A549 (cell line): ENCODE measurements at regions not wholly inside any gene's neighbourhood (a gene's known extent, or its start where the extent isn't known, plus 50 kb on each side); places are given as distances from the start of the nearest gene placed in this dataset.

Experiments used
- ATAC-seq, 2 experiments: fragments of 200-7000 bp in 1 of 2; fragments of >200 bp in 1 of 2; cut with Nextera tagmentation in 1 of 2; cut with Tn5 transposase in 1 of 2; 3 replicates each; pipeline versions ENCODE4 v1.8.0 to v1.9.1; 2018 to 2020; ENCODE audit warnings: mild to moderate bottlenecking in 1 of 2, moderate library complexity in 1 of 2
- CTCF ChIA-PET: fragments of 300-600 bp; sonication (Branson Sonifier 250); formaldehyde crosslinking; extraction: SDS; loops from one replicate; lab custom pipeline; 2021; ENCODE audit warnings: antibody characterized with exemption, inconsistent platforms; lab: Yijun Ruan, JAX
- POLR2A ChIA-PET: fragments of 350-600 bp; formaldehyde crosslinking; extraction: SDS; loops from one replicate; lab custom pipeline; 2021; ENCODE audit warnings: antibody characterized with exemption, inconsistent platforms; lab: Yijun Ruan, JAX
- DNase-seq, 2 experiments: peaks; one replicate each; pipeline versions ENCODE4 v3.0.0 to v3.0.0-alpha.2; 2011 to 2016; ENCODE audit warnings: low read depth in 1 of 2, low spot score in 1 of 2
- FAIRE-seq: peaks from 2 replicates; lab custom pipeline; 2011; peaks lifted over from hg19 to GRCh38; lab: Jason Lieb, UNC
- H3K27ac ChIP-seq, 2 experiments: fragments of >200 bp; sonication (Bioruptor Twin); formaldehyde crosslinking; 3 replicates each; pipeline ENCODE4 v1.5.1; 2016 to 2017
- H3K4me1 ChIP-seq: fragments of >200 bp; sonication (Bioruptor Twin); formaldehyde crosslinking; 3 replicates; pipeline ENCODE4 v1.6.1; 2016
- H3K4me2 ChIP-seq: fragments of >200 bp; sonication (Bioruptor Twin); formaldehyde crosslinking; 3 replicates; pipeline ENCODE4 v1.6.1; 2016
- H3K4me3 ChIP-seq: fragments of >200 bp; sonication (Bioruptor Twin); formaldehyde crosslinking; 3 replicates; pipeline ENCODE4 v1.5.1; 2016
- H3K9me3 ChIP-seq: fragments of >200 bp; sonication (Bioruptor Twin); formaldehyde crosslinking; 3 replicates; pipeline ENCODE4 v1.6.1; 2016
- BHLHE40 ChIP-seq: IDR thresholded peaks from 2 replicates; pipeline ENCODE4 v1.6.1; 2012; ENCODE audit warnings: low read depth, low read length, inconsistent platforms
- CBX2 ChIP-seq: fragments of 200-600 bp; sonication (generic); IDR thresholded peaks from 2 replicates; pipeline ENCODE4 v1.6.1; 2016; ENCODE audit warnings: low read depth, mild to moderate bottlenecking, borderline replicate concordance
- CBX8 ChIP-seq: fragments of 200-600 bp; sonication (generic); IDR thresholded peaks from 2 replicates; pipeline ENCODE4 v1.6.1; 2016
- E2F6 ChIP-seq: IDR thresholded peaks from 2 replicates; pipeline ENCODE4 v1.6.1; 2012; ENCODE audit warnings: low read depth, borderline replicate concordance
- EHF ChIP-seq: fragments of 250-450 bp; sonication (Bioruptor Pico); IDR thresholded peaks from 2 replicates; pipeline ENCODE4 v1.5.0; 2020; ENCODE audit warnings: mild to moderate bottlenecking
- EP300 ChIP-seq, 2 experiments: fragments of >200 bp; sonication (Bioruptor Twin); formaldehyde crosslinking; IDR thresholded peaks; 2 replicates in 1 of 2; 3 replicates in 1 of 2; pipeline ENCODE4 v1.6.1; 2016 to 2017
- FOSB ChIP-seq: fragments of 250-450 bp; sonication (Bioruptor Pico); IDR thresholded peaks from 2 replicates; pipeline ENCODE4 v1.5.0; 2020; ENCODE audit warnings: mild to moderate bottlenecking, moderate library complexity
- GATA3 ChIP-seq: IDR thresholded peaks from 2 replicates; pipeline ENCODE4 v1.6.1; 2012; ENCODE audit warnings: borderline replicate concordance
- HEYL ChIP-seq: fragments of 250-450 bp; sonication (Bioruptor Pico); IDR thresholded peaks from 2 replicates; pipeline ENCODE4 v1.8.0; 2021; ENCODE audit warnings: mild to moderate bottlenecking, moderate library complexity
- HOXB5 ChIP-seq: fragments of 250-450 bp; sonication (Bioruptor Pico); IDR thresholded peaks from 2 replicates; pipeline ENCODE4 v1.5.0; 2020; ENCODE audit warnings: mild to moderate bottlenecking, moderate library complexity
- JUN ChIP-seq, 2 experiments: fragments of >200 bp; sonication (Bioruptor Twin); formaldehyde crosslinking; IDR thresholded peaks; 2 replicates in 1 of 2; 3 replicates in 1 of 2; pipeline ENCODE4 v1.6.1; 2016 to 2017
- JUNB ChIP-seq: fragments of >200 bp; sonication (Bioruptor Twin); formaldehyde crosslinking; IDR thresholded peaks from 2 replicates; pipeline ENCODE4 v1.6.1; 2016
- KDM1A ChIP-seq: fragments of 200-600 bp; sonication (generic); IDR thresholded peaks from 2 replicates; pipeline ENCODE4 v1.6.1; 2016; ENCODE audit warnings: low read depth, mild to moderate bottlenecking
- MAFK ChIP-seq: fragments of 450-650 bp; IDR thresholded peaks from 2 replicates; pipeline ENCODE4 v1.6.1; 2014; ENCODE audit not compliant: partially characterized antibody
- MYC ChIP-seq: IDR thresholded peaks from 2 replicates; pipeline ENCODE4 v1.6.1; 2012; ENCODE audit warnings: mild to moderate bottlenecking, inconsistent platforms, low read length, improper control_type of control experiment, borderline replicate concordance
- PHF8 ChIP-seq: fragments of 200-600 bp; sonication (generic); IDR thresholded peaks from 2 replicates; pipeline ENCODE4 v1.6.1; 2016; ENCODE audit warnings: low read depth, mild to moderate bottlenecking, antibody characterized with exemption, moderate library complexity, borderline replicate concordance
- RAD21 ChIP-seq, 2 experiments: fragments of >200 bp in 1 of 2; sonication (Bioruptor Twin) in 1 of 2; formaldehyde crosslinking in 1 of 2; IDR thresholded peaks in 1 of 2; conservative IDR thresholded peaks in 1 of 2; 2 replicates in 1 of 2; 3 replicates in 1 of 2; pipeline ENCODE4 v1.6.1; 2012 to 2018; ENCODE audit warnings: inconsistent platforms in 1 of 2
- RARB ChIP-seq: fragments of 250-450 bp; sonication (Bioruptor Pico); IDR thresholded peaks from 2 replicates; pipeline ENCODE4 v1.8.0; 2021; ENCODE audit warnings: mild to moderate bottlenecking, moderate library complexity
- RCOR1 ChIP-seq: fragments of 150-350 bp; IDR thresholded peaks from 2 replicates; pipeline ENCODE4 v1.6.1; 2014; ENCODE audit warnings: antibody characterized with exemption, low read length, low read depth
- RFX5 ChIP-seq: fragments of 450-650 bp; IDR thresholded peaks from 2 replicates; pipeline ENCODE4 v1.7.1; 2014; ENCODE audit warnings: antibody characterized with exemption, mild to moderate bottlenecking, moderate library complexity
- SMC3 ChIP-seq: fragments of >200 bp; sonication (Bioruptor Twin); formaldehyde crosslinking; IDR thresholded peaks from 3 replicates; pipeline ENCODE4 v1.6.1; 2018; ENCODE audit warnings: inconsistent platforms
- SREBF2 ChIP-seq: fragments of 450-650 bp; IDR thresholded peaks from 2 replicates; pipeline ENCODE4 v1.6.1; 2014; ENCODE audit warnings: mild to moderate bottlenecking, moderate library complexity
- USF2 ChIP-seq: fragments of 450-650 bp; IDR thresholded peaks from 2 replicates; pipeline ENCODE4 v1.6.1; 2014; ENCODE audit warnings: antibody characterized with exemption
- ZC3H11A ChIP-seq: fragments of 450-650 bp; IDR thresholded peaks from 2 replicates; pipeline ENCODE4 v1.6.1; 2014; ENCODE audit warnings: antibody characterized with exemption, mild to moderate bottlenecking
- ZFP36 ChIP-seq: fragments of 450-650 bp; IDR thresholded peaks from 2 replicates; pipeline ENCODE4 v1.6.1; 2014; ENCODE audit warnings: borderline replicate concordance; ENCODE audit not compliant: partially characterized antibody
- WGBS: methylation state at CpG from one replicate; pipeline ENCODE4 v1.1.6; 2017; ENCODE audit errors: missing lambda C conversion rate; 5-methylcytosine and 5-hydroxymethylcytosine counted together
- TF ChIP-seq, protein P1 (sequence below): fragments of 200-600 bp; sonication (generic); IDR thresholded peaks from 2 replicates; pipeline ENCODE4 v1.6.1; 2016; ENCODE audit warnings: antibody characterized with exemption, mild to moderate bottlenecking, moderate library complexity

GRCh38 chr4:41364876-41365275, 108.1 kb downstream of the UCHL1 start:
- DNase-seq (no peak), FAIRE-seq (no peak)
- Histone ChIP-seq H3K4me2 (peak overlapping the region; percentile 94), H3K4me3 (no peak overlapping the region)
- POLR2A ChIA-PET: no interaction called here
- TF ChIP-seq GATA3: no peak
- TF ChIP-seq MYC: no peak
- TF ChIP-seq ZFP36: no peak
- TF ChIP-seq JUN (IDR thresholded peaks at IDR 0.05): no peak
- TF ChIP-seq BHLHE40: no peak
- TF ChIP-seq RFX5: no peak
- TF ChIP-seq, protein P1, sequence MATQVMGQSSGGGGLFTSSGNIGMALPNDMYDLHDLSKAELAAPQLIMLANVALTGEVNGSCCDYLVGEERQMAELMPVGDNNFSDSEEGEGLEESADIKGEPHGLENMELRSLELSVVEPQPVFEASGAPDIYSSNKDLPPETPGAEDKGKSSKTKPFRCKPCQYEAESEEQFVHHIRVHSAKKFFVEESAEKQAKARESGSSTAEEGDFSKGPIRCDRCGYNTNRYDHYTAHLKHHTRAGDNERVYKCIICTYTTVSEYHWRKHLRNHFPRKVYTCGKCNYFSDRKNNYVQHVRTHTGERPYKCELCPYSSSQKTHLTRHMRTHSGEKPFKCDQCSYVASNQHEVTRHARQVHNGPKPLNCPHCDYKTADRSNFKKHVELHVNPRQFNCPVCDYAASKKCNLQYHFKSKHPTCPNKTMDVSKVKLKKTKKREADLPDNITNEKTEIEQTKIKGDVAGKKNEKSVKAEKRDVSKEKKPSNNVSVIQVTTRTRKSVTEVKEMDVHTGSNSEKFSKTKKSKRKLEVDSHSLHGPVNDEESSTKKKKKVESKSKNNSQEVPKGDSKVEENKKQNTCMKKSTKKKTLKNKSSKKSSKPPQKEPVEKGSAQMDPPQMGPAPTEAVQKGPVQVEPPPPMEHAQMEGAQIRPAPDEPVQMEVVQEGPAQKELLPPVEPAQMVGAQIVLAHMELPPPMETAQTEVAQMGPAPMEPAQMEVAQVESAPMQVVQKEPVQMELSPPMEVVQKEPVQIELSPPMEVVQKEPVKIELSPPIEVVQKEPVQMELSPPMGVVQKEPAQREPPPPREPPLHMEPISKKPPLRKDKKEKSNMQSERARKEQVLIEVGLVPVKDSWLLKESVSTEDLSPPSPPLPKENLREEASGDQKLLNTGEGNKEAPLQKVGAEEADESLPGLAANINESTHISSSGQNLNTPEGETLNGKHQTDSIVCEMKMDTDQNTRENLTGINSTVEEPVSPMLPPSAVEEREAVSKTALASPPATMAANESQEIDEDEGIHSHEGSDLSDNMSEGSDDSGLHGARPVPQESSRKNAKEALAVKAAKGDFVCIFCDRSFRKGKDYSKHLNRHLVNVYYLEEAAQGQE: no peak
- TF ChIP-seq CBX8: no peak
- TF ChIP-seq EP300 (IDR thresholded peaks at IDR 0.05): no peak
- no peak for TF ChIP-seq SREBF2
- TF ChIP-seq, all 56 proteins: peak for 0
- Histone ChIP-seq H3K9me3 (no peaks in the 10 kb centered on the region), H3K27ac (peak overlapping the region; percentile 51 to 96; a peak in 1 of 6 replicates), H3K4me1 (peaks cover 62% of the 10 kb centered on the region)
- no peak for ATAC-seq
- CTCF ChIA-PET: no interaction called here
- WGBS: 88% methylated on average over 3 of the region's 3 CpGs

GRCh38 chr4:41365681-41366080, 109.0 kb downstream of the UCHL1 start:
- ChIA-PET CTCF (no interaction called here), POLR2A (no interaction called here)
- peaks cover 65% of the 10 kb centered on the region for H3K4me1 ChIP-seq
- FAIRE-seq (no peak), DNase-seq (no peak), ATAC-seq (no peak)
- H3K4me3 ChIP-seq: no peak overlapping the region
- peak overlapping the region; percentile 94; the same call in 1 of the 3 replicates for H3K4me2 ChIP-seq
- H3K27ac ChIP-seq: peak overlapping the region in 1 of 2 experiments; percentile 37; a peak in 2 of 6 replicates
- TF ChIP-seq EP300 (IDR thresholded peaks at IDR 0.05) (no peak), SREBF2 (no peak), EHF (CRISPR knock-in tag) (no peak)
- WGBS: 94% methylated on average over 4 of the region's 4 CpGs
- no peaks in the 10 kb centered on the region for H3K9me3 ChIP-seq

- peaks cover 68% of the 10 kb centered on the region for H3K4me1 ChIP-seq
- FAIRE-seq (no peak), ATAC-seq (no peak), DNase-seq (no peak)
- TF ChIP-seq MAFK (peak; percentile 57), SMC3 (no peak)
- no peak overlapping the region for H3K4me3 ChIP-seq
- 70% methylated on average over 4 of the region's 4 CpGs for WGBS
- H3K27ac ChIP-seq: 0 out of 6 replicates have a peak overlapping the region, but pooled peaks of 1 of the 2 experiments have one; percentile 23
- no peak overlapping the region for H3K4me2 ChIP-seq
- POLR2A ChIA-PET: no interaction called here
- no peaks in the 10 kb centered on the region for H3K9me3 ChIP-seq
- CTCF ChIA-PET: interaction anchor here (1.4 to 1.7 kb wide), 2 partner anchors 8 to 295 kb away, joined by 4 to 5 read pairs; no protein-coding TSS in a partner anchor
Observed at GRCh38 chr4:41366911-41367517, 110.3 kb downstream of the UCHL1 start.

GRCh38 chr4:41369680-41370079, 113.0 kb downstream of the UCHL1 start:
- WGBS: 83% methylated on average over 4 of the region's 4 CpGs
- DNase-seq: no peak
- peaks cover 57% of the 10 kb centered on the region for H3K4me1 ChIP-seq
- no peaks in the 10 kb centered on the region for H3K9me3 ChIP-seq
- peak in 1 of 2 experiments; percentile 50; a peak in 2 of 6 replicates for ATAC-seq
- ChIA-PET CTCF (interaction anchor here (0.6 to 1.2 kb wide), 2 partner anchors 24 to 89 kb away, joined by 3 read pairs; no protein-coding TSS in a partner anchor), POLR2A (interaction anchor here (1.4 kb wide), 1 partner anchor 11 kb away, joined by 3 read pairs; no protein-coding TSS in a partner anchor)
- no peak for TF ChIP-seq KDM1A
- TF ChIP-seq RARB: no peak
- no peak for TF ChIP-seq CBX8
- TF ChIP-seq FOSB (CRISPR knock-in tag): no peak
- TF ChIP-seq RAD21 (conservative IDR thresholded peaks at IDR 0.05 in 1 of 2, IDR thresholded peaks at IDR 0.05 in 1 of 2): no peak
- no peak for TF ChIP-seq HOXB5 (CRISPR knock-in tag)
- no peak for TF ChIP-seq PHF8
- no peak for TF ChIP-seq RCOR1
- TF ChIP-seq E2F6: no peak
- TF ChIP-seq ZC3H11A: no peak
- TF ChIP-seq CBX2: no peak
- TF ChIP-seq HEYL (CRISPR knock-in tag): no peak
- TF ChIP-seq JUNB: no peak
- TF ChIP-seq RFX5: no peak
- TF ChIP-seq USF2: no peak
- FAIRE-seq: no peak
- no peak overlapping the region for H3K4me3 ChIP-seq
- H3K4me2 ChIP-seq: 0 out of 3 replicates have a peak overlapping the region, but pooled peaks have one; percentile 1
- peak overlapping the region in 1 of 2 experiments; percentile 55; a peak in 3 of 6 replicates for H3K27ac ChIP-seq
